ENCODE measurements at regions not wholly inside any gene's neighbourhood (a gene's known extent, or its start where the extent isn't known, plus 50 kb on each side); places are given as distances from the start of the nearest gene placed in this dataset.

GRCh38 chr11:69928975-69929374, 109.8 kb upstream of the FGF3 start:
- no peaks in the 10 kb centered on the region for H3K36me3 ChIP-seq (replicated peaks in 1 of 2; ENCODE audit: control insufficient read depth in 1 of 2, insufficient read depth in 2 of 2, low read length in 2 of 2)
- no peak overlapping the region for H3K9ac ChIP-seq (ENCODE audit: insufficient read depth, low read depth, low read length)
- BruUV-seq (replicated peaks): no TSS peak
- FAIRE-seq (no peak), DNase-seq (ENCODE audit: low spot score) (no peak), ATAC-seq (no peak)
- H3K4me1 ChIP-seq (ENCODE audit: insufficient read depth, low read length): no peaks in the 10 kb centered on the region
- H2AFZ ChIP-seq (ENCODE audit: low read length): no peak overlapping the region
- no peak overlapping the region for H3K4me2 ChIP-seq (ENCODE audit: low read depth, low read length)
- TF ChIP-seq ZNF207 (IDR thresholded peaks at IDR 0.05; ENCODE audit: borderline replicate concordance): no peak
- no peak for TF ChIP-seq ZNF503 (CRISPR knock-in tag; IDR thresholded peaks at IDR 0.05)
- TF ChIP-seq MIER3 (CRISPR knock-in tag; IDR thresholded peaks at IDR 0.05; ENCODE audit: borderline replicate concordance): no peak
- TF ChIP-seq CTCF (CRISPR knock-in tag; IDR thresholded peaks at IDR 0.05): no peak
- TF ChIP-seq ZFP37 (CRISPR knock-in tag; IDR thresholded peaks at IDR 0.05; ENCODE audit: borderline replicate concordance): no peak
- no peak for TF ChIP-seq BCL6 (CRISPR knock-in tag; IDR thresholded peaks at IDR 0.05)
- TF ChIP-seq DBP (CRISPR knock-in tag; IDR thresholded peaks at IDR 0.05; ENCODE audit: not compliant biosample characterization): no peak
- ChIA-PET CTCF (ENCODE audit: low intra/inter-chr PET ratio, low total read pairs) (no interaction called here), POLR2A (no interaction called here)
- 43% methylated on average over 3 of the region's 3 CpGs for WGBS (ENCODE audit: low lambda C conversion rate)
- H3K27me3 ChIP-seq (ENCODE audit: control insufficient read depth in 1 of 2, insufficient read depth in 2 of 2, low read length in 2 of 2): peaks cover 7 to 45% of the 10 kb centered on the region in 2 experiments; a peak in 3 of 5 replicates
- no peak overlapping the region for H3K27ac ChIP-seq (ENCODE audit: extremely low read length, insufficient read depth, low read length)
- intact Hi-C loops (cut with micrococcal nuclease; ENCODE audit: unreplicated experiment) (no loop called here), in situ Hi-C loops (cut with HindIII; ENCODE audit: extremely low pct_ligation_motif_present, low pct_unique_long_range_greater_than_20kb) (no loop called here)
- no peaks in the 10 kb centered on the region for H3K79me2 ChIP-seq (ENCODE audit: insufficient read depth, low read length)
- no peak overlapping the region for H3K4me3 ChIP-seq (replicated peaks in 1 of 3; ENCODE audit: insufficient read depth in 1 of 3, low read depth in 2 of 3, low read length in 3 of 3)
- no peaks in the 10 kb centered on the region for H4K20me1 ChIP-seq (ENCODE audit: insufficient read depth, low read length)
- H3K9me3 ChIP-seq (ENCODE audit: low read length): no peaks in the 10 kb centered on the region

Measured in HepG2 (cell line).